Endothelial cell (in vitro differentiated cells): ENCODE measurements at regions not wholly inside any gene's neighbourhood (a gene's known extent, or its start where the extent isn't known, plus 50 kb on each side); places are given as distances from the start of the nearest gene placed in this dataset.

Experiments used
- DNase-seq: peaks from one replicate; pipeline ENCODE4 v3.0.0; 2021; ENCODE audit warnings: low spot score
- H3K27ac Mint-ChIP-seq: one replicate; pipeline ENCODE4 v1.8.0; 2021; ENCODE audit warnings: mixed read lengths, inconsistent platforms; ENCODE audit not compliant: unreplicated experiment
- H3K27me3 Mint-ChIP-seq: one replicate; pipeline ENCODE4 v1.8.0; 2021; ENCODE audit warnings: mild to moderate bottlenecking, moderate library complexity, mixed read lengths, inconsistent platforms; ENCODE audit not compliant: unreplicated experiment
- H3K36me3 Mint-ChIP-seq: one replicate; pipeline ENCODE4 v1.8.0; 2021; ENCODE audit warnings: mild to moderate bottlenecking, low read depth, mixed read lengths, inconsistent platforms; ENCODE audit not compliant: unreplicated experiment
- H3K4me1 Mint-ChIP-seq: one replicate; pipeline ENCODE4 v1.8.0; 2021; ENCODE audit warnings: mild to moderate bottlenecking, mixed read lengths, inconsistent platforms; ENCODE audit not compliant: unreplicated experiment
- H3K4me3 Mint-ChIP-seq: one replicate; pipeline ENCODE4 v1.8.0; 2021; ENCODE audit warnings: mild to moderate bottlenecking, mixed read lengths, inconsistent platforms; ENCODE audit not compliant: unreplicated experiment
- H3K9me3 Mint-ChIP-seq: one replicate; pipeline ENCODE4 v1.8.0; 2021; ENCODE audit warnings: mixed read lengths, inconsistent platforms; ENCODE audit not compliant: unreplicated experiment
- TF ChIP-seq, protein P1 (sequence below): fragments of 200-600 bp; sonication (generic); IDR thresholded peaks from one replicate; pipeline ENCODE4 v1.5.0; 2021; ENCODE audit warnings: antibody characterized with exemption; ENCODE audit not compliant: unreplicated experiment

GRCh38 chr4:81960961-81961360 lies 412.8 kb downstream of the HNRNPD start:
- Mint-ChIP-seq H3K27me3 (no peaks in the 10 kb centered on the region), H3K9me3 (no peaks in the 10 kb centered on the region), H3K4me1 (peaks cover 30% of the 10 kb centered on the region), H3K36me3 (no peaks in the 10 kb centered on the region), H3K27ac (peak overlapping the region; percentile 39), H3K4me3 (no peak overlapping the region)
- peak; percentile 9 for DNase-seq
- TF ChIP-seq, protein P1, sequence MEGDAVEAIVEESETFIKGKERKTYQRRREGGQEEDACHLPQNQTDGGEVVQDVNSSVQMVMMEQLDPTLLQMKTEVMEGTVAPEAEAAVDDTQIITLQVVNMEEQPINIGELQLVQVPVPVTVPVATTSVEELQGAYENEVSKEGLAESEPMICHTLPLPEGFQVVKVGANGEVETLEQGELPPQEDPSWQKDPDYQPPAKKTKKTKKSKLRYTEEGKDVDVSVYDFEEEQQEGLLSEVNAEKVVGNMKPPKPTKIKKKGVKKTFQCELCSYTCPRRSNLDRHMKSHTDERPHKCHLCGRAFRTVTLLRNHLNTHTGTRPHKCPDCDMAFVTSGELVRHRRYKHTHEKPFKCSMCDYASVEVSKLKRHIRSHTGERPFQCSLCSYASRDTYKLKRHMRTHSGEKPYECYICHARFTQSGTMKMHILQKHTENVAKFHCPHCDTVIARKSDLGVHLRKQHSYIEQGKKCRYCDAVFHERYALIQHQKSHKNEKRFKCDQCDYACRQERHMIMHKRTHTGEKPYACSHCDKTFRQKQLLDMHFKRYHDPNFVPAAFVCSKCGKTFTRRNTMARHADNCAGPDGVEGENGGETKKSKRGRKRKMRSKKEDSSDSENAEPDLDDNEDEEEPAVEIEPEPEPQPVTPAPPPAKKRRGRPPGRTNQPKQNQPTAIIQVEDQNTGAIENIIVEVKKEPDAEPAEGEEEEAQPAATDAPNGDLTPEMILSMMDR: no peak

DNA sequence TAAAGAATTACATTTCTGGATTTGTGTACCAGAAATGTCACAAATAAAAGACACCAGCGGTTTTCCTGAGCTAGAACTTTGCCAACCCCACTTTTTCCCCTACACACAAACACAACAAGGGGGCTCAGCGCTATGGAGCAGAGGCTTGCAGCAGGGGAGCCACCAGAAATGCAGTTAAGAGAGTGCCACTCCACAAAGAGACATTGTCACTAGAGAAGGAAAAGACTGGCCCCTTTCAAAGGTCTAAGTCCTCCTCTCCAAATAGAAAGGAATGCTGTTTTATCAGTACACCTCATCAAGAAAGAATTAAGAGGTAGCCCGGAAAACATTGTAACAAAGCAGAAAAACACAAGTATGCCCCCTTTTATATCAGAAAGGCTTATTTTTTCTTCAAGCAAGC lies 419.5 kb downstream of the HNRNPD start:
- H3K9me3 Mint-ChIP-seq: no peaks in the 10 kb centered on the region
- TF ChIP-seq, protein P1: no peak
- no peak overlapping the region for H3K27ac Mint-ChIP-seq
- H3K36me3 Mint-ChIP-seq: no peaks in the 10 kb centered on the region
- no peak overlapping the region for H3K4me3 Mint-ChIP-seq
- peaks cover 1% of the 10 kb centered on the region for H3K27me3 Mint-ChIP-seq
- H3K4me1 Mint-ChIP-seq: no peaks in the 10 kb centered on the region
- no peak for DNase-seq

DNA sequence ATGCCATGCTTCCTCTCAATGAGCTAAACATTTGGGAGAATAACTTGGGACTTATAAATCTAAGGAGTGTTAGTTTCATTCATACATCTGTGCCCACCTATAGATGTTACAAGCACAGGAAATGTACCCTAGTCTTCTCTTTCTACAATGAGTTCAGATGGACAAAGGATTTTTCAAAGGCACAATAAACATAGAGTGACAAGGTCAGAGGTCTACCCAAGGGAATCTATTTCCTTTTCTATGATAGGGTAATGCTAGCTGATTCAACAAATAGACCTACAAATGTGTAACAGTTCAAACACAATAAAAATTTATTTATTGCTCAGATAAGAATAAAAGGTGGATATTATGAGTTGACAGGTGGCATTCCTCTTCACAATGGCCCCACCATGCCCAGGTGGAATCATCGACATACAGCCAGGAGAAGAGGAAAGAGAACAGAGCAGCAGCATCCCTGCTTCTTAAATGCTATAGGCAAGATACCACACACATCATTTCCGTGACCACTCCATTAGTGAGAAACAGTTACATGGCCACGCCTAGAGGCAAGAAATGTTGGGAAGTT lies 421.8 kb downstream of the HNRNPD start:
- Mint-ChIP-seq H3K27me3 (peaks cover 1% of the 10 kb centered on the region), H3K4me1 (no peaks in the 10 kb centered on the region), H3K4me3 (no peak overlapping the region), H3K9me3 (no peaks in the 10 kb centered on the region), H3K36me3 (no peaks in the 10 kb centered on the region), H3K27ac (no peak overlapping the region)
- TF ChIP-seq, protein P1: no peak
- DNase-seq: no peak

DNA sequence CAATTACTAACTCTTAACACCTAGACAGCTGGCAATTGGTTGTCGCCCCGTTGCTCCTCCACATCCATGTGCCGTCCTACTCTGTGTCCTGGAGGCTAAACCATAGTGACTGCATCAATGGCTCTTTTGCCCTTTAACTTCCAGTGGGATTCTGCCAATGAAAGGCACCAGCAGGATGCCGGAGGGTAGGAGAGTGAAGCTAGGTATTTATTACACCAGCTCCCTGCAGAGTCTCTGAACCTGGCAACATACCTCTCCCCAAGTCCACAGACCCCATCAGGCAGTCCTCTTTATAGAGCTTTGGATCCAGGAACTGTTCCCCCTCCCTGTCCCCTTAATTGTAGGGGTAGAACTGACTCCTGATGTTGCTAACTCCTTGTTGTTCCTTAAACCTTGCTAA lies 426.8 kb downstream of the HNRNPD start:
- TF ChIP-seq, protein P1: no peak
- H3K27me3 Mint-ChIP-seq: peaks cover 1% of the 10 kb centered on the region
- H3K4me3 Mint-ChIP-seq: no peak overlapping the region
- DNase-seq: no peak
- H3K36me3 Mint-ChIP-seq: no peaks in the 10 kb centered on the region
- no peak overlapping the region for H3K27ac Mint-ChIP-seq
- no peaks in the 10 kb centered on the region for H3K9me3 Mint-ChIP-seq
- no peaks in the 10 kb centered on the region for H3K4me1 Mint-ChIP-seq

GRCh38 chr4:81930506-81931238 lies 443.1 kb downstream of the HNRNPD start:
- no peaks in the 10 kb centered on the region for H3K4me1 Mint-ChIP-seq
- no peaks in the 10 kb centered on the region for H3K9me3 Mint-ChIP-seq
- H3K27ac Mint-ChIP-seq: no peak overlapping the region
- no peak overlapping the region for H3K4me3 Mint-ChIP-seq
- peaks cover 1% of the 10 kb centered on the region for H3K27me3 Mint-ChIP-seq
- no peaks in the 10 kb centered on the region for H3K36me3 Mint-ChIP-seq
- no peak for DNase-seq
- TF ChIP-seq, protein P1: no peak
